Effector memory CD4-positive, alpha-beta T cell (primary cell): ENCODE measurements at regions not wholly inside any gene's neighbourhood (a gene's known extent, or its start where the extent isn't known, plus 50 kb on each side); places are given as distances from the start of the nearest gene placed in this dataset.

Experiments used
- DNase-seq, 3 donors: peaks; one replicate each; pipeline ENCODE4 v3.0.0-alpha.2; 2020
- H3K27ac ChIP-seq: 2 replicates; pipeline ENCODE4 v1.7.0; 2013; ENCODE audit warnings: mild to moderate bottlenecking, low read length, moderate library complexity; ENCODE audit not compliant: insufficient read depth, poor library complexity, severe bottlenecking
- H3K27me3 ChIP-seq: replicated peaks from 2 replicates; pipeline ENCODE4 v1.7.0; 2013; ENCODE audit warnings: mild to moderate bottlenecking, low read length; ENCODE audit not compliant: insufficient read depth, control insufficient read depth, poor library complexity, severe bottlenecking
- H3K36me3 ChIP-seq: 2 replicates; pipeline ENCODE4 v1.7.0; 2013; ENCODE audit warnings: mild to moderate bottlenecking, low read length, moderate library complexity; ENCODE audit not compliant: control insufficient read depth, insufficient read depth
- H3K4me1 ChIP-seq: 2 replicates; pipeline ENCODE4 v1.7.0; 2013; ENCODE audit warnings: low read length, mild to moderate bottlenecking; ENCODE audit not compliant: control insufficient read depth, insufficient read depth, poor library complexity, severe bottlenecking
- H3K4me3 ChIP-seq: 2 replicates; pipeline ENCODE4 v1.7.0; 2013; ENCODE audit warnings: low read length, low read depth, mild to moderate bottlenecking; ENCODE audit not compliant: insufficient read depth, poor library complexity, severe bottlenecking
- H3K9me3 ChIP-seq: 2 replicates; pipeline ENCODE4 v1.7.0; 2013; ENCODE audit warnings: mild to moderate bottlenecking, low read length, moderate library complexity; ENCODE audit not compliant: control insufficient read depth

GRCh38 chr11:79697905-79698304, 257.1 kb upstream of the TENM4 start:
- Histone ChIP-seq H3K4me3 (no peak overlapping the region), H3K36me3 (no peaks in the 10 kb centered on the region), H3K27ac (no peak overlapping the region), H3K4me1 (no peaks in the 10 kb centered on the region), H3K9me3 (no peaks in the 10 kb centered on the region), H3K27me3 (no peaks in the 10 kb centered on the region)
- DNase-seq = no peak

GRCh38 chr11:79694368-79694767, 253.5 kb upstream of the TENM4 start:
- Histone ChIP-seq H3K9me3 (no peaks in the 10 kb centered on the region), H3K27ac (no peak overlapping the region), H3K27me3 (no peaks in the 10 kb centered on the region), H3K36me3 (no peaks in the 10 kb centered on the region), H3K4me1 (no peaks in the 10 kb centered on the region), H3K4me3 (no peak overlapping the region)
- no peak for DNase-seq

GRCh38 chr11:79691445-79691844, 250.6 kb upstream of the TENM4 start:
- no peak overlapping the region for H3K27ac ChIP-seq
- no peaks in the 10 kb centered on the region for H3K36me3 ChIP-seq
- DNase-seq = no peak
- no peaks in the 10 kb centered on the region for H3K4me1 ChIP-seq
- no peak overlapping the region for H3K4me3 ChIP-seq
- no peaks in the 10 kb centered on the region for H3K9me3 ChIP-seq
- H3K27me3 ChIP-seq = no peaks in the 10 kb centered on the region

- Histone ChIP-seq H3K36me3 (no peaks in the 10 kb centered on the region), H3K27me3 (no peaks in the 10 kb centered on the region), H3K9me3 (no peaks in the 10 kb centered on the region), H3K4me1 (no peaks in the 10 kb centered on the region), H3K4me3 (no peak overlapping the region), H3K27ac (no peak overlapping the region)
- no peak for DNase-seq
Observed at GRCh38 chr11:79686703-79687419, 246.0 kb upstream of the TENM4 start.

- H3K9me3 ChIP-seq = no peaks in the 10 kb centered on the region
- no peak overlapping the region for H3K27ac ChIP-seq
- no peak for DNase-seq
- no peaks in the 10 kb centered on the region for H3K27me3 ChIP-seq
- H3K4me3 ChIP-seq = no peak overlapping the region
- no peaks in the 10 kb centered on the region for H3K4me1 ChIP-seq
- no peaks in the 10 kb centered on the region for H3K36me3 ChIP-seq
Observed at GRCh38 chr11:79683930-79684329, 243.1 kb upstream of the TENM4 start.

GRCh38 chr11:79678780-79679452, 238.1 kb upstream of the TENM4 start:
- Histone ChIP-seq H3K4me3 (no peak overlapping the region), H3K27ac (no peak overlapping the region), H3K36me3 (no peaks in the 10 kb centered on the region), H3K9me3 (no peaks in the 10 kb centered on the region), H3K4me1 (no peaks in the 10 kb centered on the region), H3K27me3 (no peaks in the 10 kb centered on the region)
- DNase-seq = no peak

GRCh38 chr11:79676396-79676795, 235.6 kb upstream of the TENM4 start:
- Histone ChIP-seq H3K27ac (no peak overlapping the region), H3K9me3 (no peaks in the 10 kb centered on the region), H3K36me3 (no peaks in the 10 kb centered on the region), H3K4me1 (no peaks in the 10 kb centered on the region), H3K27me3 (no peaks in the 10 kb centered on the region), H3K4me3 (no peak overlapping the region)
- no peak for DNase-seq

- Histone ChIP-seq H3K27ac (no peak overlapping the region), H3K9me3 (no peaks in the 10 kb centered on the region), H3K4me1 (no peaks in the 10 kb centered on the region), H3K36me3 (no peaks in the 10 kb centered on the region), H3K4me3 (no peak overlapping the region), H3K27me3 (no peaks in the 10 kb centered on the region)
- no peak for DNase-seq
Observed at GRCh38 chr11:79675081-79675480, 234.3 kb upstream of the TENM4 start.

- no peaks in the 10 kb centered on the region for H3K36me3 ChIP-seq
- no peak overlapping the region for H3K27ac ChIP-seq
- no peaks in the 10 kb centered on the region for H3K27me3 ChIP-seq
- no peak for DNase-seq
- H3K4me3 ChIP-seq = no peak overlapping the region
- no peaks in the 10 kb centered on the region for H3K4me1 ChIP-seq
- H3K9me3 ChIP-seq = no peaks in the 10 kb centered on the region
Observed at GRCh38 chr11:79672786-79673185, 232.0 kb upstream of the TENM4 start.

GRCh38 chr11:79671401-79671800, 230.6 kb upstream of the TENM4 start:
- no peaks in the 10 kb centered on the region for H3K4me1 ChIP-seq
- H3K27me3 ChIP-seq = no peaks in the 10 kb centered on the region
- no peak for DNase-seq
- no peaks in the 10 kb centered on the region for H3K9me3 ChIP-seq
- H3K36me3 ChIP-seq = no peaks in the 10 kb centered on the region
- no peak overlapping the region for H3K27ac ChIP-seq
- H3K4me3 ChIP-seq = no peak overlapping the region
